ENCODE measurements at regions not wholly inside any gene's neighbourhood (a gene's known extent, or its start where the extent isn't known, plus 50 kb on each side); places are given as distances from the start of the nearest gene placed in this dataset.

GRCh38 chr2:3065928-3066327 lies 311.7 kb downstream of the EIPR1 start:
- FAIRE-seq: no peak
- no peak for DNase-seq (ENCODE audit: low spot score)

- DNase-seq (ENCODE audit: low spot score) (no peak), FAIRE-seq (no peak)
Observed at GRCh38 chr2:3062476-3063260, 314.9 kb downstream of the EIPR1 start.

- no peak for FAIRE-seq
Observed at GRCh38 chr2:3060049-3060448, 317.6 kb downstream of the EIPR1 start.

GRCh38 chr2:3059141-3059925 lies 318.3 kb downstream of the EIPR1 start:
- FAIRE-seq (no peak), DNase-seq (ENCODE audit: low spot score) (no peak)

More at GRCh38 chr2:3060049-3060448, 317.6 kb downstream of the EIPR1 start:
- DNase-seq (ENCODE audit: low spot score): no peak

GRCh38 chr2:3054066-3054465 lies 323.6 kb downstream of the EIPR1 start:
- DNase-seq (ENCODE audit: low spot score): no peak
- FAIRE-seq: no peak

GRCh38 chr2:3051266-3051665 lies 326.4 kb downstream of the EIPR1 start:
- DNase-seq (ENCODE audit: low spot score): no peak
- FAIRE-seq: no peak

- peak; percentile 97 for FAIRE-seq
- no peak for DNase-seq (ENCODE audit: low spot score)
Observed at GRCh38 chr2:3046170-3046865, 331.3 kb downstream of the EIPR1 start.

- no peak for DNase-seq (ENCODE audit: low spot score)
- no peak for FAIRE-seq
Observed at GRCh38 chr2:3045318-3045921, 332.2 kb downstream of the EIPR1 start.

GRCh38 chr2:3044587-3045317 lies 332.9 kb downstream of the EIPR1 start:
- FAIRE-seq: no peak
- no peak for DNase-seq (ENCODE audit: low spot score)

- DNase-seq (ENCODE audit: low spot score) (no peak), FAIRE-seq (no peak)
Observed at GRCh38 chr2:3043726-3044125, 333.9 kb downstream of the EIPR1 start.

- no peak for FAIRE-seq
- no peak for DNase-seq (ENCODE audit: low spot score)
Observed at GRCh38 chr2:3042601-3043585, 334.7 kb downstream of the EIPR1 start.

- no peak for FAIRE-seq
- no peak for DNase-seq (ENCODE audit: low spot score)
Observed at GRCh38 chr2:3041841-3042600, 335.6 kb downstream of the EIPR1 start.

- DNase-seq (ENCODE audit: low spot score) (no peak), FAIRE-seq (no peak)
Observed at GRCh38 chr2:3041246-3041645, 336.4 kb downstream of the EIPR1 start.

- DNase-seq (ENCODE audit: low spot score) (no peak), FAIRE-seq (no peak)
Observed at GRCh38 chr2:3040496-3041140, 337.0 kb downstream of the EIPR1 start.

- FAIRE-seq: no peak
Observed at GRCh38 chr2:3040066-3040428, 337.6 kb downstream of the EIPR1 start.

GRCh38 chr2:3039188-3040065 lies 338.2 kb downstream of the EIPR1 start:
- DNase-seq (ENCODE audit: low spot score): no peak
- no peak for FAIRE-seq

More at GRCh38 chr2:3040066-3040428, 337.6 kb downstream of the EIPR1 start:
- no peak for DNase-seq (ENCODE audit: low spot score)

GRCh38 chr2:3038636-3039035 lies 339.0 kb downstream of the EIPR1 start:
- no peak for FAIRE-seq
- no peak for DNase-seq (ENCODE audit: low spot score)
